IMR-90 (cell line): ENCODE measurements at regions not wholly inside any gene's neighbourhood (a gene's known extent, or its start where the extent isn't known, plus 50 kb on each side); places are given as distances from the start of the nearest gene placed in this dataset.
A peak's percentile ranks its signal among the peaks of the same experiment; 100 is the strongest.

Experiments
- ATAC-seq: fragments of 200-7000 bp; cut with Tn5 transposase; 2 replicates; pipeline ENCODE4 v1.9.1; 2020; ENCODE audit warnings: low read depth, mild to moderate bottlenecking, moderate library complexity
- BruUV-seq: library from RNA; stranded (reverse); fragments of 400-500 nt; replicated peaks from 2 replicates; lab custom pipeline; 2021; lab: Mats Ljungman, UMichigan
- CTCF ChIA-PET: fragments of 300-600 bp; formaldehyde crosslinking; extraction: SDS; loops from one replicate; lab custom pipeline; 2021; ENCODE audit warnings: antibody characterized with exemption; lab: Yijun Ruan, JAX
- POLR2A ChIA-PET: fragments of 300-600 bp; sonication (Branson Sonifier 250); formaldehyde crosslinking; loops from one replicate; lab custom pipeline; 2022; ENCODE audit warnings: antibody characterized with exemption; ENCODE audit not compliant: unreplicated experiment; lab: Charles Lee
- DNase-seq: peaks from one replicate; pipeline ENCODE4 v3.0.0; 2013
- H2AFZ ChIP-seq: replicated peaks from 2 replicates; pipeline ENCODE3; 2013; ENCODE audit warnings: low read length, mild to moderate bottlenecking; ENCODE audit not compliant: poor library complexity
- H2AK5ac ChIP-seq: 2 replicates; pipeline ENCODE4 v1.6.1; 2013; ENCODE audit warnings: low read depth, low read length, inconsistent platforms
- H2AK9ac ChIP-seq: replicated peaks from 2 replicates; pipeline ENCODE3; 2013; ENCODE audit warnings: mild to moderate bottlenecking, low read depth, low read length, moderate library complexity; ENCODE audit not compliant: poor library complexity
- H2BK120ac ChIP-seq: 2 replicates; pipeline ENCODE4 v1.6.1; 2013; ENCODE audit warnings: low read depth, low read length, inconsistent platforms
- H2BK15ac ChIP-seq: 3 replicates; pipeline ENCODE4 v1.6.1; 2013; ENCODE audit warnings: low read depth, low read length, inconsistent platforms
- H2BK20ac ChIP-seq: 2 replicates; pipeline ENCODE4 v1.6.1; 2013; ENCODE audit warnings: low read depth, mild to moderate bottlenecking, inconsistent platforms, low read length, moderate library complexity
- H2BK5ac ChIP-seq: 2 replicates; pipeline ENCODE4 v1.6.1; 2013; ENCODE audit warnings: mild to moderate bottlenecking, low read depth, low read length, inconsistent platforms; ENCODE audit not compliant: poor library complexity, severe bottlenecking
- H3K14ac ChIP-seq: replicated peaks from 2 replicates; pipeline ENCODE4 v1.6.1; 2013; ENCODE audit warnings: low read depth, low read length, inconsistent platforms
- H3K18ac ChIP-seq: 2 replicates; pipeline ENCODE4 v1.6.1; 2013; ENCODE audit warnings: low read depth, low read length, control low read depth
- H3K23ac ChIP-seq: 2 replicates; pipeline ENCODE4 v1.6.1; 2013; ENCODE audit warnings: low read depth, low read length, inconsistent platforms
- H3K27ac ChIP-seq: 2 replicates; pipeline ENCODE4 v1.5.1; 2013; ENCODE audit warnings: mild to moderate bottlenecking, control low read depth, low read length; ENCODE audit not compliant: insufficient read depth
- H3K27me3 ChIP-seq: 2 replicates; pipeline ENCODE4 v1.6.1; 2013; ENCODE audit warnings: low read length; ENCODE audit not compliant: control insufficient read depth, insufficient read depth
- H3K36me3 ChIP-seq: 2 replicates; pipeline ENCODE4 v1.6.1; 2013; ENCODE audit warnings: low read length, mixed read lengths; ENCODE audit not compliant: control insufficient read depth, insufficient read depth
- H3K4ac ChIP-seq: 2 replicates; pipeline ENCODE4 v1.6.1; 2013; ENCODE audit warnings: low read depth, low read length, inconsistent platforms
- H3K4me1 ChIP-seq: 2 replicates; pipeline ENCODE4 v1.6.1; 2013; ENCODE audit warnings: low read length, mixed read lengths; ENCODE audit not compliant: control insufficient read depth, insufficient read depth
- H3K4me2 ChIP-seq: 2 replicates; pipeline ENCODE4 v1.6.1; 2013; ENCODE audit warnings: low read depth, mild to moderate bottlenecking, control low read depth, low read length, moderate library complexity
- H3K4me3 ChIP-seq: 2 replicates; pipeline ENCODE4 v1.5.1; 2013; ENCODE audit warnings: low read depth, mild to moderate bottlenecking, control low read depth, low read length, moderate library complexity; ENCODE audit not compliant: insufficient read depth
- H3K56ac ChIP-seq: 2 replicates; pipeline ENCODE4 v1.6.1; 2013; ENCODE audit warnings: low read length, inconsistent platforms; ENCODE audit not compliant: insufficient read depth; ENCODE audit errors: extremely low read depth
- H3K79me1 ChIP-seq, 2 experiments: 2 replicates each; pipeline ENCODE4 v1.6.1; 2013; ENCODE audit warnings: low read length in 2 of 2, inconsistent platforms in 1 of 2, low read depth in 1 of 2
- H3K9ac ChIP-seq: 2 replicates; pipeline ENCODE4 v1.6.1; 2013; ENCODE audit warnings: low read depth, low read length, control low read depth
- H3K9me1 ChIP-seq: 2 replicates; pipeline ENCODE4 v1.6.1; 2013; ENCODE audit warnings: low read length, inconsistent platforms; ENCODE audit not compliant: insufficient read depth
- H3K9me3 ChIP-seq: 2 replicates; pipeline ENCODE4 v1.6.1; 2013; ENCODE audit warnings: low read length; ENCODE audit not compliant: control insufficient read depth, insufficient read depth
- H4K20me1 ChIP-seq: 2 replicates; pipeline ENCODE4 v1.6.1; 2013; ENCODE audit warnings: low read length, inconsistent platforms; ENCODE audit not compliant: insufficient read depth
- H4K5ac ChIP-seq: 2 replicates; pipeline ENCODE4 v1.6.1; 2013; ENCODE audit warnings: mild to moderate bottlenecking, low read depth, low read length, control low read depth
- H4K8ac ChIP-seq, 2 experiments: 2 replicates each; pipeline ENCODE4 v1.6.1; 2013; ENCODE audit warnings: low read depth in 2 of 2, low read length in 2 of 2, control low read depth in 1 of 2, inconsistent platforms in 1 of 2
- H4K91ac ChIP-seq: 2 replicates; pipeline ENCODE4 v1.6.1; 2013; ENCODE audit warnings: low read depth, low read length, inconsistent platforms; ENCODE audit not compliant: insufficient read depth
- BHLHE40 ChIP-seq: fragments of 150-350 bp; IDR thresholded peaks from 2 replicates; pipeline ENCODE4 v1.6.1; 2016; ENCODE audit warnings: mild to moderate bottlenecking, low read depth, low read length
- CEBPB ChIP-seq: IDR thresholded peaks from 2 replicates; pipeline ENCODE4 v1.6.1; 2012; ENCODE audit warnings: low read depth, low read length, improper control_type of control experiment
- CHD1 ChIP-seq: IDR thresholded peaks from 2 replicates; pipeline ENCODE4 v1.6.1; 2012; ENCODE audit warnings: low read depth, low read length, improper control_type of control experiment
- CTCF ChIP-seq: conservative IDR thresholded peaks from 2 replicates; pipeline ENCODE4 v1.5.1; 2012; ENCODE audit warnings: mild to moderate bottlenecking, low read depth, low read length, improper control_type of control experiment
- FOS ChIP-seq: fragments of 150-350 bp; IDR thresholded peaks from 2 replicates; pipeline ENCODE4 v1.6.1; 2016; ENCODE audit warnings: low read depth, low read length
- MAFK ChIP-seq: IDR thresholded peaks from 2 replicates; pipeline ENCODE4 v1.6.1; 2012; ENCODE audit warnings: low read depth, low read length, improper control_type of control experiment
- MXI1 ChIP-seq: IDR thresholded peaks from 2 replicates; pipeline ENCODE4 v1.6.1; 2012; ENCODE audit warnings: low read depth, mild to moderate bottlenecking, low read length, moderate library complexity, borderline replicate concordance
- NFE2L2 ChIP-seq: fragments of 150-350 bp; IDR thresholded peaks from 2 replicates; pipeline ENCODE4 v1.6.1; 2016; ENCODE audit warnings: low read depth, mild to moderate bottlenecking, low read length
- POLR2A ChIP-seq: IDR thresholded peaks from 2 replicates; pipeline ENCODE4 v1.6.1; 2012; ENCODE audit warnings: mild to moderate bottlenecking, low read depth, low read length
- RAD21 ChIP-seq: IDR thresholded peaks from 2 replicates; pipeline ENCODE4 v1.6.1; 2012; ENCODE audit warnings: low read length, improper control_type of control experiment
- RCOR1 ChIP-seq: IDR thresholded peaks from 2 replicates; pipeline ENCODE4 v1.6.1; 2012; ENCODE audit warnings: mild to moderate bottlenecking, low read length, improper control_type of control experiment; ENCODE audit not compliant: insufficient replicate concordance
- RFX5 ChIP-seq: IDR thresholded peaks from 2 replicates; pipeline ENCODE4 v1.8.0; 2012; ENCODE audit warnings: low read depth, mild to moderate bottlenecking, low read length, moderate library complexity
- SMC3 ChIP-seq: fragments of 150-350 bp; IDR thresholded peaks from 2 replicates; pipeline ENCODE4 v1.6.1; 2016; ENCODE audit warnings: low read depth, mild to moderate bottlenecking, antibody characterized with exemption, low read length, moderate library complexity
- USF2 ChIP-seq: fragments of 150-350 bp; IDR thresholded peaks from 2 replicates; pipeline ENCODE4 v1.6.1; 2017; ENCODE audit warnings: mild to moderate bottlenecking, antibody characterized with exemption, low read length, low read depth
- WGBS, 2 experiments: methylation state at CpG; one replicate each; pipeline versions ENCODE4 v1.1.5 to v1.1.7; 2013; ENCODE audit warnings: missing lambda C conversion rate in 2 of 2; ENCODE audit not compliant: insufficient read length in 1 of 2; ENCODE audit errors: extremely low coverage in 2 of 2; 5-methylcytosine and 5-hydroxymethylcytosine counted together
- dilution Hi-C: fragments of 300-500 bp; cut with HindIII; formaldehyde crosslinking; loops from one replicate; pipeline ENCODE4 v1.14.3; 2018; ENCODE audit warnings: low sequenced_read_pairs; ENCODE audit not compliant: unreplicated experiment
- in situ Hi-C: fragments of 300-500 bp; cut with MboI; formaldehyde crosslinking; loops from 3 replicates; pipeline ENCODE4 v1.14.3; 2019; ENCODE audit warnings: low sequenced_read_pairs, inconsistent platforms, mixed read lengths
- intact Hi-C: fragments of 100-400 bp; cut with micrococcal nuclease; formaldehyde crosslinking; loops from 2 replicates; pipeline ENCODE4 v1.10.0; 2022
- TF ChIP-seq, protein P1 (sequence below): fragments of 150-350 bp; IDR thresholded peaks from 2 replicates; pipeline ENCODE4 v1.6.1; 2016; ENCODE audit warnings: low read depth, mild to moderate bottlenecking, low read length, moderate library complexity, borderline replicate concordance

- Histone ChIP-seq H2BK120ac (no peak overlapping the region), H4K20me1 (no peaks in the 10 kb centered on the region), H3K9me3 (peaks cover 5% of the 10 kb centered on the region; the same call in 1 of the 2 replicates), H3K4me2 (no peak overlapping the region), H3K4me3 (no peak overlapping the region), H2AK9ac (no peak overlapping the region), H3K18ac (no peak overlapping the region), H3K79me1 (no peaks in the 10 kb centered on the region), H2AFZ (no peak overlapping the region), H3K9me1 (no peaks in the 10 kb centered on the region), H3K27ac (no peak overlapping the region), H3K36me3 (no peaks in the 10 kb centered on the region), H3K56ac (no peak overlapping the region), H3K4me1 (peaks cover 2% of the 10 kb centered on the region; the same call in 1 of the 2 replicates), H3K9ac (no peak overlapping the region), H2AK5ac (no peak overlapping the region), H3K14ac (no peak overlapping the region), H3K4ac (no peak overlapping the region), H2BK20ac (no peak overlapping the region), H2BK5ac (no peak overlapping the region), H2BK15ac (no peak overlapping the region), H4K5ac (no peak overlapping the region), H4K91ac (no peak overlapping the region), H3K23ac (no peak overlapping the region), H4K8ac (no peak overlapping the region), H3K27me3 (peaks cover 2% of the 10 kb centered on the region; the same call in 1 of the 2 replicates)
- dilution Hi-C loops (no loop called here), in situ Hi-C loops (no loop called here), intact Hi-C loops (no loop called here)
- DNase-seq = peak; percentile 71
- CTCF ChIA-PET = interaction anchor here (0.6 kb wide), 1 partner anchor 15 kb away, joined by 4 read pairs; no protein-coding TSS in a partner anchor
- POLR2A ChIA-PET = no interaction called here
- WGBS, 2 experiments = 100% methylated on average over 1 of the region's 7 CpGs; no CpG with 5 or more reads in 1 of the 2 experiments
- BruUV-seq = no TSS peak
- ATAC-seq = no peak
- TF ChIP-seq POLR2A (no peak), USF2 (no peak), RFX5 (no peak), FOS (no peak), BHLHE40 (no peak), MAFK (no peak), SMC3 (no peak), CHD1 (no peak), MXI1 (no peak), RAD21 (no peak), CEBPB (no peak), NFE2L2 (no peak), CTCF (no peak), RCOR1 (no peak)
- TF ChIP-seq, protein P1, sequence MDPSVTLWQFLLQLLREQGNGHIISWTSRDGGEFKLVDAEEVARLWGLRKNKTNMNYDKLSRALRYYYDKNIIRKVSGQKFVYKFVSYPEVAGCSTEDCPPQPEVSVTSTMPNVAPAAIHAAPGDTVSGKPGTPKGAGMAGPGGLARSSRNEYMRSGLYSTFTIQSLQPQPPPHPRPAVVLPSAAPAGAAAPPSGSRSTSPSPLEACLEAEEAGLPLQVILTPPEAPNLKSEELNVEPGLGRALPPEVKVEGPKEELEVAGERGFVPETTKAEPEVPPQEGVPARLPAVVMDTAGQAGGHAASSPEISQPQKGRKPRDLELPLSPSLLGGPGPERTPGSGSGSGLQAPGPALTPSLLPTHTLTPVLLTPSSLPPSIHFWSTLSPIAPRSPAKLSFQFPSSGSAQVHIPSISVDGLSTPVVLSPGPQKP = no peak
Observed at GRCh38 chr10:33653584-33654367, 319.3 kb upstream of the NRP1 start.
